ENCODE measurements at regions not wholly inside any gene's neighbourhood (a gene's known extent, or its start where the extent isn't known, plus 50 kb on each side); places are given as distances from the start of the nearest gene placed in this dataset.
"Not testable (repeated sequence)": the region's sequence is repeated elsewhere in the genome, so short reads cannot be mapped to it uniquely, and the experiment has no call there.

DNA sequence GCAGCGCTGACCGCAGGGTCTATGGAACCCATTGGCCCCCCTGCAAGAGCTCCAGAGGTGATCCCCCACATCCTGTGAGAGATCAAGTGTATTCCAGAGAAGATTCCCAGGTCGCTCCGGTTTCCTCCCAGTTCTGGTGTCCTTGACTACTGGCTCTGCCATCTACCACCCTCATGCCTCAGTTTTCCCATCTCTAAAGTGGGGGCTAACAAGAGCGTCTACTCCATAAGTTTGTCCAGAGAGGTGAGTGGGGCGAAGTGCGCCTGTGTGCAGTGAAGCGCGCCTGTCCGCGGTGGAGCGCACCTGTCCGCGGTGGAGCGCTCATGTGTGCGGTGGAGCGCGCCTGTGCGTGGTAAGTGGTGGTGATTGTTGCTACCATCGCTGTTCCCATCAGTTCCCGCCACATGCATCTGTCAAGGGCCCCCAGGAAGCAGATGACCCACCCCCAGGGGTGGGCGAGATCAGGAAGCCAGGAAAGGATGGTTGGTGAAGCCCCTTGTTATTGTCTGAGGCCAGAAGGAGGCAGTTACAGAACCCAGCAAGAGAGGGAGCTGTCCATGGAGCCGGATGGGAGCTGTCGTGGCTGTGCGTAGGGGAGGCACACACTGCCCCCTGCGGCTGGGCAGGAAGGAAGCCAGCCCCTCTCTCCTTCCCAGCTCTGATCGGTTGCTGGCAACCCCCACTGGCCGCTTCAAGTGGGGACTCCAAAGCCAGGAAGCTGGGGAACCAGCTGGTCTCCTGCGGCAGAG, 73.2 kb upstream of the FGF3 start:
- Mint-ChIP-seq H3K36me3 (ENCODE audit: low read depth) (no peaks in the 10 kb centered on the region), H3K4me1 (peaks cover 5% of the 10 kb centered on the region), H3K9me3 (no peaks in the 10 kb centered on the region), H3K4me3 (no peak overlapping the region), H3K27me3 (peaks cover 9% of the 10 kb centered on the region), H3K27ac (no peak overlapping the region)
- intact Hi-C loops (cut with micrococcal nuclease): no loop called here
- no peak for DNase-seq

DNA sequence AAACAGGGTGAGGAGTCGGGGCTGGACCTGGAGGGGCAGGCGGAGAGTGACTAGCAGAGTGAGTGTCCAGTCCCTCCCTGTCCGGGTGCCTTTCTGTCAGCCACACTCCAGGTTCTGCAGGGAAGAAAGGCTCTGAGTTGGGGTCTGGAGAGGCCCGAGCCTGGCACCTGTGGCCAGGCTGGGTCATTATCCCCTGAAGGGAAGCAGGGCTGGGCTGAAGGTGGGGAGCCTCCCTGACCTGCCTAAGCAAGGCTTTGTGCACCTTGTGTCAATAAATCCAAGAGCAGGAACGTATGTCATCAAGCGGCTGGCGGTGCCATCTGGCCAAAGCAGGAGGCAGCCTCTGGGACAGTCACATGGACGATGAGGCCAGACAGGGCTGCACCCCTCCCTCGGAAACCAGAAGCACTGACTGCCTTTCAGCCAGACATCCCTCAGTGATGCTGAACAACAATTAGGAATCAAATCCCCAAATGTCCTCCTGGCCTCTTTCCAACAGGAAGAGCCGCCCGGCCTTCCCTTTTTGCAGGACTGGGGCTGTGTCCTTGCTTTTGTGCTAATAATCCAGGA, 73.9 kb upstream of the FGF3 start:
- Mint-ChIP-seq H3K36me3 (ENCODE audit: low read depth) (no peaks in the 10 kb centered on the region), H3K27ac (no peak overlapping the region), H3K4me1 (peaks cover 5% of the 10 kb centered on the region), H3K9me3 (no peaks in the 10 kb centered on the region), H3K4me3 (no peak overlapping the region), H3K27me3 (peaks cover 9% of the 10 kb centered on the region)
- intact Hi-C loops (cut with micrococcal nuclease): no loop called here
- DNase-seq: no peak

DNA sequence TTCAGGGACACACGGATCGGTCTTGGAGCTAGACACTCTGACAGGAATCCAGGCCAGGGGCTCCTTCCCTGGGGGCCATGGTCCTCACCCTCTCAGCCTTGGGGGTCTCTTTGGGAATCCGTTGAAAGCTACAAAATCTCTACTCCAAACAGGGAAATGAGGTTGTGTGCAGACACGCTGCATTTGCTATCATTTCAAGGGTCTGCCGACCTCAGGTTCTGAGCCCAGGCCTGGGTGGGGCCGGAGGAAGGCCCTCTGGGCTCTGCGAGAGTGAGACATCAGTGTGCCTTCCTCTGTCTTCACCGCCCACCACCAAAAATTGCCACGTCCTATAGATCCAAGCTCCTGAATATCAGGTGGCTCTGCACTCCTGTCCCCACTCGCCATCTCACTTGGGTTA, 74.4 kb upstream of the FGF3 start:
- Mint-ChIP-seq H3K9me3 (no peaks in the 10 kb centered on the region), H3K4me3 (no peak overlapping the region)
- no peak for DNase-seq

DNA sequence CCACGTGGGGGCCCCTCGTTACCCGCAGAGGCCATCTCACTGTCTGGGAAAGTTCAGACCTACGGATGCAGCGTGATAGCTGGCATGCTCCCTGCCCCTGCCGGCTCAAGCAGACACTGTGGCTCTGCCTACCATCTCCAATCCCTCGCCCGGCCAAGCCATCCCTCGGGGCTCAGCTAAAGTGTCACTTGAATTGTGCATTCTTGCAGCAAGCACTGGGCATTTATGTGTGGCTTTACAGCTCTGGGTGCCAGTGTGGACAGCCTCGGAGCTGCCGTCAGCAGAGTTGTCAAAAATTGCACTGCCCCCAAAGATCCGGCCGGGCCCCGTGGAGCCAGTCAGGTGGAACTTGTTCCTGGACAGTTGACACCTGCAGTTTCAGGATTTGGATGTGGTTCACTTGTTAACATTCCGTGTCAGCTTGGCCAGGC, 75.0 kb upstream of the FGF3 start:
- DNase-seq: no peak
- no peaks in the 10 kb centered on the region for H3K4me1 Mint-ChIP-seq
- no peak overlapping the region for H3K27ac Mint-ChIP-seq
- peaks cover 9% of the 10 kb centered on the region for H3K27me3 Mint-ChIP-seq
- no peaks in the 10 kb centered on the region for H3K9me3 Mint-ChIP-seq
- H3K4me3 Mint-ChIP-seq: no peak overlapping the region
- H3K36me3 Mint-ChIP-seq (ENCODE audit: low read depth): no peaks in the 10 kb centered on the region
- intact Hi-C loops (cut with micrococcal nuclease): no loop called here

More for the DNA sequence above, 74.4 kb upstream of the FGF3 start:
- no peaks in the 10 kb centered on the region for H3K36me3 Mint-ChIP-seq (ENCODE audit: low read depth)
- intact Hi-C loops (cut with micrococcal nuclease): no loop called here
- H3K4me1 Mint-ChIP-seq: no peaks in the 10 kb centered on the region
- no peak overlapping the region for H3K27ac Mint-ChIP-seq
- peaks cover 9% of the 10 kb centered on the region for H3K27me3 Mint-ChIP-seq

DNA sequence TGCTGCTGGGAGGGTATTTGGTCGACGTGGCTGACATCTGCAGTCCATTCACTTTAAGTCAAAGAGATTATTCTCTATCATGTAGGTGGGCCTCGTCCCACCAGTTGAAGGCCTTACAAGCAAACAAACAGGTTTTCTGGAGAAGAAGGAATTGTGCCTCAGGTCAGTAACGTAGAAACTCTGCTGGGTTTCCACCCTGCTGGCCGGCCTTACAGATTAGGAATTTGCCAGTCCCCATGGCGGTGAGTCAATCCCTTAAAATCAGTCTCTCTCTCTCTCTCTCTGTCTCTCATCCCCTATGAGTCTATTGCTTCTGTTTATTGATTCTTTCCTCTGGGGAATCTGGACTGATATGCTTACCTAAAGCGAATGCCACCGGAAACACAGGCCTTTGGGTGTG, 75.4 kb upstream of the FGF3 start:
- intact Hi-C loops (cut with micrococcal nuclease): no loop called here
- DNase-seq: no peak
- H3K9me3 Mint-ChIP-seq: no peaks in the 10 kb centered on the region
- no peaks in the 10 kb centered on the region for H3K36me3 Mint-ChIP-seq (ENCODE audit: low read depth)
- H3K4me1 Mint-ChIP-seq: no peaks in the 10 kb centered on the region
- no peak overlapping the region for H3K4me3 Mint-ChIP-seq
- no peak overlapping the region for H3K27ac Mint-ChIP-seq
- peaks cover 9% of the 10 kb centered on the region for H3K27me3 Mint-ChIP-seq

DNA sequence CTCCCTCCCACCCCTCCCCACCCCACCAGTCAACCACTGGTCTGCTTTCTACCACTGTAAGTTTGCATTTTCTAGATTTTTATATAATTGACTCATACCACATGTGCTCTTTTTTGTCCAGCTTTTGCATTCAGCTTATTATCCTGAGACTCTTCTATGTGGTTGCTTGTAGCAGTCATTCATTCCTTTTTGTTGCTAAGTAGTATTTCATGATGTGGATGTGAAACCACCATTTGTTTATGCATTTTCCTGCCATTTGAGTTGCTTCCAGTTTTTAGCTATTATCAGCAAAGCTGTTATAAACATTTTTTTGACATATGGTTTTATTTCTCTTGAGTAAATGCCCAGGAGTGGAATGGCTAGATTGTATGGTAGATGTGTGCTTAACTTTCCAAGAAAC, 77.0 kb upstream of the FGF3 start:
- Mint-ChIP-seq H3K36me3 (ENCODE audit: low read depth) (no peaks in the 10 kb centered on the region), H3K4me3 (no peak overlapping the region), H3K4me1 (no peaks in the 10 kb centered on the region), H3K27ac (no peak overlapping the region), H3K9me3 (no peaks in the 10 kb centered on the region), H3K27me3 (peaks cover 2% of the 10 kb centered on the region)
- intact Hi-C loops (cut with micrococcal nuclease): no loop called here
- DNase-seq: no peak

DNA sequence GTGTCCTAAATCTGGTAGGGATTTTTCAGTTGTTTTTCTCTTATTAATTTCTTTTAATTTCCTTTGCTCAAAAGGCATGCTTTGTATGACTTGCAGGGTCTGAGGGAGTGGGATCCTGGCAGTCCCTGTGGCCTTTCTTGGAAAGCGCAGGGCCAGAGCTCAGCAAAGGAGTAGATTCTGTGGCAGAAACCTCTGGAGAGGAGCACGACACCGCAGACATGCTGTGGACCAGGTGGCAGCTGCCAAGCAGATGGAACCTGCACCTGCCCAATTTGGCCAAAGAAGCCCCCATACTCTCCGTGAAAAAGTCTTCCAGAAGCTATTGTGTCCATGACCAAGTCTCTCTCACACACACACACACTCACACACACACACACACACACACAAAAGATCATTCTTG, 78.9 kb upstream of the FGF3 start:
- no peak overlapping the region for H3K27ac Mint-ChIP-seq
- intact Hi-C loops (cut with micrococcal nuclease): no loop called here
- no peaks in the 10 kb centered on the region for H3K36me3 Mint-ChIP-seq (ENCODE audit: low read depth)
- no peak for DNase-seq
- H3K27me3 Mint-ChIP-seq: no peaks in the 10 kb centered on the region
- no peaks in the 10 kb centered on the region for H3K9me3 Mint-ChIP-seq
- no peaks in the 10 kb centered on the region for H3K4me1 Mint-ChIP-seq
- H3K4me3 Mint-ChIP-seq: no peak overlapping the region

DNA sequence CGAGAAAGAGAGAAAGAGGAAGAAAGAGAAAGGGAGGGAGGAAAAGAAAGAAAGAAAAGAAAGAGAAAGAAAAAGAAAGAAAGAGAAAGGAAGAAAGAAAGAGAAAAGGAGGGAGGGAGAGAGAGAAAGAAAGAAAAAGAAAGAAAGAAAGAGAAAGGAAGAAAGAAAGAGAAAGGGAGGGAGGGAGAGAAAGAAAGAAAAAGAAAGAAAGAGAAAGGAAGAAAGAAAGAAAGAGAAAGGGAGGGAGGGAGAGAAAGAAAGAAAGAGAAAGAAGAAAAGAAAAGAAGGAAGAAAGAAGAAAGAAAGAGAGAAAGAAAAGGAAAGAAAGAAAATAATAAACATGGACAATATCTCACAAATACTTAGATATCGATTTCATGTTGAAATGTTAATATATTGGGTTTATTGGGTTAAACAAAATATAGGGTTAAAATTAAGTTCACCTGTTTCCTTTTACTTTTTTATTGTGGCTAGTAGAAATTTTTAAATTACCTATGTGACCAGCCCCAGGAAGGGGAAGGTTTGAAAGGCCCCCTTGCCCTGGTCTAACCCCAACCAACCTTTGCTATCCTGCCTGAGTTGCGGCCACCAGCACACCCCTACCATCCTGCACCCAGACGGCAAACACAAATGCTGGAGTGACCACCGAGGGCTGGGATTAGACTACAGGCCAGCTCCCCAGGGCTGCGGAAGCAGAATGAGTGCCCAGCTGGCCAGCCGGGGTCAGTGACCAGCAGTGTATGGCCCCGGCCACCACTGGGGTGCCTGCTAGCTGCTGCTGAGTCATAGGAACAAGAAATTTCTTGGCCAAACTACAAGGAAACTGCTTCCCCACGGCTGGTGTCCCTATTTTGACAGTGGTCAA, 81.0 kb upstream of the FGF3 start:
- Mint-ChIP-seq H3K4me3 (no peak overlapping the region), H3K27ac (no peak overlapping the region), H3K36me3 (ENCODE audit: low read depth) (no peaks in the 10 kb centered on the region), H3K27me3 (no peaks in the 10 kb centered on the region), H3K4me1 (no peaks in the 10 kb centered on the region), H3K9me3 (no peaks in the 10 kb centered on the region)
- DNase-seq: no peak
- intact Hi-C loops (cut with micrococcal nuclease): no loop called here

DNA sequence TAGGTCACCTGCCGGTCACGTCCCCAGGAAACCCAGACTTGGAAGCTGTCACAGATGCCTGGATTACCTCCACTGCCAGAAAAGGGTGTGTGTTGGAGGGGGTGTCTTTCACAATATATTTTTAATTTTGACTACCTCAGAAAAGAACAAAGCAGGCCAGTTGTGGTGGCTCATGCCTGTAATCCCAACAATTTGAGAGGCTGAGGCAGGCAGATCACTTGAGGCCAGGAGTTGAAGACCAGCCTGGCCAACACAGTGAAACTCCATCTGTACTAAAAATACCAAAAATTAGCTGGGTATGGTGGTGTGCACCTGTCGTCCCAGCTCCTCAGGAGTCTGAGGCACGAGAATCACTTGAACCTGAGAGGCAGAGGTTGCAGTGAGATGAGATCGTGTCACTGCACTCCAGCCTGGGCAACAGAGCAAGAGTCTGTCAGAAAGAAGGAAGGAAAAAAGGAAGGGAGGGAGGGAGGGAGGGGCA, 81.6 kb upstream of the FGF3 start:
- intact Hi-C loops (cut with micrococcal nuclease); H3K27ac Mint-ChIP-seq; H3K9me3 Mint-ChIP-seq; H3K4me3 Mint-ChIP-seq; H3K27me3 Mint-ChIP-seq; H3K4me1 Mint-ChIP-seq; H3K36me3 Mint-ChIP-seq (ENCODE audit: low read depth); DNase-seq: not testable (repeated sequence)

DNA sequence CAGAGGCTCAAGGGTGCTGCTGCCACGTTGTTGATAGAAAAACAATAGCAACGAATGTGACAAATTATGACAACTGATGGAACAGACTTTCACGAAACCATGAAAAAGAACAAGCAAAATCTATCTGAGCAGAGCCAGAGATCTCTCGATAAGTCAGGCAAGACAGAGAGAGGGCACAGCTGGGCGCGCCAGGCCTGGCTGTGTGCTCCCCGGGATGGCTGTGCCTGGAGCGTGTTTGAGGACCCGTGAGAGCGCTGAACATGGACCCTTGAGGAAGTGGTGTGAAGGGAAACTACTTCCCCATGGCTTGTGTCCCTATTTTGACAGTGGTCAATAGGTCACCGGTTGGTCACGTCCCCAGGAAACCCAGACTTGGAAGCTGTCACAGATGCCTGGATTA, 83.1 kb upstream of the FGF3 start:
- Mint-ChIP-seq H3K9me3 (no peaks in the 10 kb centered on the region), H3K4me3 (no peak overlapping the region), H3K4me1 (no peaks in the 10 kb centered on the region), H3K27me3 (no peaks in the 10 kb centered on the region), H3K27ac (no peak overlapping the region), H3K36me3 (ENCODE audit: low read depth) (no peaks in the 10 kb centered on the region)
- DNase-seq: no peak
- intact Hi-C loops (cut with micrococcal nuclease): no loop called here

DNA sequence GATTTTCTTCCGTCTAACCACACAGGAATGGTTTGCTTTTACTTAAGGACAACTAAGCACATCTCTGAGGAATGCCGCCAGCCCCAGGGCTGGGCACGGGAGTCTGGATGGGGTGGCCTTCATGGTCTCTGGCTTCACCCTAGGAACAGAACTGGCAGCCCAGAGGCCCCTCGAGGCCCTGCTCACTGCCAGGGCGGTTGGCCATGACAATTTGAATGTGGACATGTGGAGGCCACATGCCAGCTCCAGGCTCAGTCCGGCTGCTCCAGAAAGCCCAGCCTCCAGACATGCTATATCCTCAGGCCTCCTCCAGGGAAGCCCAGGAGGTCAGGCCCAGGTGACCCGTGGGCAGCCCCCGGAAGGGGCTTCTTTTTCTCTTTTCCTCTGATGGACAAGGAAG, 84.0 kb upstream of the FGF3 start:
- no peaks in the 10 kb centered on the region for H3K36me3 Mint-ChIP-seq (ENCODE audit: low read depth)
- no peak overlapping the region for H3K27ac Mint-ChIP-seq

DNA sequence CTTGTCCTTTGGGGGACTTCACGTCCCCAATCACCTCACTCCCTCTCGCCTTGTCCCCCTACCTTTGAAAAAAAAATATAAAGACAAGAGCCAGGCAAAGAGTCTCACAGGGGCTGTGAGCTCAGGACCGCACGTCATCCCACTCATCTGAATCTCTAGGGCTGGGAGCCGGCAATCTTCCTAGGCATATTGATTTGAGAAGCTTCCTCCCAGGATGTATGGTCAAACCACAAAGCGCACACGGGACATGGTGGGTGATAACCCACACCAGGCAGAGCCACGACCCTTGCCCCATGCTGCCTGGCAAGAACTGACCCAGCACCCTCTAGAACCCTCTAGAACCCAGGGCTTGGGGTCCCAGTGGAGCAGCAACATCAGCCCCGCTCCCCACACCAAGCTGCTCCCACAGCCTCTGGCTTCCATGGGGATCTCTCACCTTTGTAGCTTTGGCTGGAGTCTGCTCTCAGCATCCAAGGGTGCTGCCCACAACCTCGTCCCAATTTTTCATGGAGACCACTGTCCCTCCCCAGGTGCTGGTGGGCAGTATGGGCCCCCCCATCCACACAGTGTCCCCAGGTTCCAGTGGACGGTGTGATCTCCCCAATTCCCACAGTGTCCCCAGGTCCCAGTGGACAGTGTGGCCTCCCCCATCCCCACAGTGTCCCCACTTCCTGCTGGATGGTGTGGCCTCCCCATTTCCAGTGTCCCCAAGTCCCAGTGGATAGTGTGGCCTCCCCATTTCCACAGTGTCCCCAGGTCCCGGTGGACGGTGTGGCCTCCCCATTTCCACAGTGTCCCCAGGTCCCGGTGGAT, 85.2 kb upstream of the FGF3 start:
- no peak overlapping the region for H3K4me3 Mint-ChIP-seq
- H3K27me3 Mint-ChIP-seq: no peaks in the 10 kb centered on the region
- no peaks in the 10 kb centered on the region for H3K9me3 Mint-ChIP-seq
- no peak overlapping the region for H3K27ac Mint-ChIP-seq
- intact Hi-C loops (cut with micrococcal nuclease): no loop called here
- no peaks in the 10 kb centered on the region for H3K36me3 Mint-ChIP-seq (ENCODE audit: low read depth)
- no peak for DNase-seq
- H3K4me1 Mint-ChIP-seq: no peaks in the 10 kb centered on the region

More for the DNA sequence above, 84.0 kb upstream of the FGF3 start:
- H3K4me3 Mint-ChIP-seq: no peak overlapping the region
- DNase-seq: no peak
- no peaks in the 10 kb centered on the region for H3K4me1 Mint-ChIP-seq
- H3K9me3 Mint-ChIP-seq: no peaks in the 10 kb centered on the region
- no peaks in the 10 kb centered on the region for H3K27me3 Mint-ChIP-seq
- intact Hi-C loops (cut with micrococcal nuclease): no loop called here

DNA sequence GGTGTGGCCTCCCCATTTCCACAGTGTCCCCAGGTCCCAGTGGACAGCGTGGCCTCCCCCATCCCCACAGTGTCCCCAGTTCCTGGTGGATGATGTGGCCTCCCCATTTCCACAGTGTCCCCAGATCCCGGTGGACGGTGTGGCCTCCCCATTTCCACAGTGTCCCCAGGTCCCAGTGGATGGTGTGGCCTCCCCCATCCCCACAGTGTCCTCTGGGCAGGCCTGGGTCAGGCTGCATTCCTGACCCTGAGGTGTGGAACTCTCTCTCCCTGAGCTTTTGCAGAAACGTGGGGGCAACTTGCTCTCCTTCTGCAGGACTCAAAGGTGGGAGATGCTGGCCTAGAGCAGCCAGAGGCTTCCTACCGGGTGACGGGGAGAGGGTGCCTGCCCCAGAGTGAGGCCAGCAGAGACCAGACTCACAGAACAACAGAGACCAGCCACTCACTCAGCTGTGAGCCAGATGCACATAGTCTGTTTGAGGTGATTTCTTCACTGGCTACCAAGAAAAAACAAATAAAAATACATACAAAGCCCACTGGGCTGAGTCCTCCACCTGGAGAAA, 85.8 kb upstream of the FGF3 start:
- no peak for DNase-seq
- intact Hi-C loops (cut with micrococcal nuclease): no loop called here
- Mint-ChIP-seq H3K36me3 (ENCODE audit: low read depth) (no peaks in the 10 kb centered on the region), H3K27ac (no peak overlapping the region), H3K4me1 (no peaks in the 10 kb centered on the region), H3K27me3 (no peaks in the 10 kb centered on the region), H3K4me3 (no peak overlapping the region), H3K9me3 (no peaks in the 10 kb centered on the region)
